Kidney (tissue), 13 donors: ENCODE measurements at regions not wholly inside any gene's neighbourhood (a gene's known extent, or its start where the extent isn't known, plus 50 kb on each side); places are given as distances from the start of the nearest gene placed in this dataset.

Experiments used
- DNase-seq, 5 donors: peaks; one replicate each; pipeline ENCODE4 v3.0.0-alpha.2; 2013 to 2020
- FAIRE-seq: peaks from 2 replicates; lab custom pipeline; 2012; peaks lifted over from hg19 to GRCh38; lab: Jason Lieb, UNC
- H3K27ac ChIP-seq, 2 donors: one replicate each; pipeline ENCODE4 v1.7.0; 2013; ENCODE audit warnings: low read depth in 2 of 2, low read length in 2 of 2, inconsistent platforms in 1 of 2
- H3K27me3 ChIP-seq: one replicate; pipeline ENCODE4 v1.7.1; 2013; ENCODE audit warnings: low read length, inconsistent platforms; ENCODE audit not compliant: control insufficient read depth, insufficient read depth
- H3K36me3 ChIP-seq, 3 donors: one replicate each; pipeline versions ENCODE4 v1.7.0 to v1.7.1; 2013; ENCODE audit warnings: low read length in 3 of 3, control low read depth in 1 of 3, inconsistent platforms in 1 of 3; ENCODE audit not compliant: insufficient read depth in 3 of 3, control insufficient read depth in 2 of 3
- H3K4me1 ChIP-seq, 3 donors: one replicate each; pipeline versions ENCODE4 v1.7.0 to v1.7.1; 2013; ENCODE audit warnings: low read length in 3 of 3, inconsistent platforms in 1 of 3, low read depth in 1 of 3; ENCODE audit not compliant: control insufficient read depth in 2 of 3, insufficient read depth in 2 of 3
- H3K4me3 ChIP-seq, 3 donors: one replicate each; pipeline versions ENCODE4 v1.7.0 to v1.8.1; 2013; ENCODE audit warnings: low read length in 3 of 3, control low read depth in 1 of 3, inconsistent platforms in 1 of 3
- H3K9ac ChIP-seq, 3 donors: one replicate each; pipeline versions ENCODE4 v1.7.0 to v1.7.1; 2013; ENCODE audit warnings: low read length in 3 of 3, control low read depth in 1 of 3, inconsistent platforms in 1 of 3
- H3K9me3 ChIP-seq, 3 donors: one replicate each; pipeline versions ENCODE4 v1.7.0 to v1.7.1; 2013; ENCODE audit warnings: low read length in 3 of 3, control low read depth in 1 of 3, inconsistent platforms in 1 of 3; ENCODE audit not compliant: control insufficient read depth in 2 of 3, insufficient read depth in 1 of 3
- intact Hi-C: fragments of 100-400 bp; cut with DNase I; formaldehyde crosslinking; loops from one replicate; pipeline ENCODE4 v1.11.1; 2022
- TF ChIP-seq, protein P1 (sequence below): IDR thresholded peaks from 3 replicates; pipeline ENCODE4 v1.5.1; 2012; ENCODE audit warnings: mild to moderate bottlenecking, moderate library complexity, borderline replicate concordance; ENCODE audit not compliant: insufficient read depth; ENCODE audit errors: extremely low read depth
- donor health status: control.
- donor health status: control.
- donor health status: control.
- donor health status: control.
- donor health status: control.
- donor health status: DM: yes; HTN: yes; CAD: no.
- donor health status: Normal renal cell carcinoma (clear cell type).

DNA sequence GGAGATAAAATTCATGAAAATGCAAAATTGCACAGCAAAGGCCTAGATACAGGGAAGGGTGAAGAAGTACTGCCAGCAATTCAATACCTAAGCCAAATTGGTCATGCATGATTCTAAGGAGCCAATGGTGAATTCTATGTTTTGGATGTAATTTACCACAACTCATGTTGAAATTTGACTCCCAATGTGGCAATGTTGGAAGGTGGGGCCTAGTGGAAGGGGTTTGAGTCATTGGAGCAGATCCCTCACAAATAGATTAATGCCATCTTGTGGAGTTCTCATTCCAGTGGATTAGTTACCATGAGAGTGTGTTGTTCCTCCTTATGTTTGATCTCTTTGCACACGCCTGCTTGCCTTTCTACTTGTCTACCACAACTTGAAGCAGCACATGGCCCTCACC is 194.0 kb upstream of the ALG10 start:
- TF ChIP-seq, protein P1, sequence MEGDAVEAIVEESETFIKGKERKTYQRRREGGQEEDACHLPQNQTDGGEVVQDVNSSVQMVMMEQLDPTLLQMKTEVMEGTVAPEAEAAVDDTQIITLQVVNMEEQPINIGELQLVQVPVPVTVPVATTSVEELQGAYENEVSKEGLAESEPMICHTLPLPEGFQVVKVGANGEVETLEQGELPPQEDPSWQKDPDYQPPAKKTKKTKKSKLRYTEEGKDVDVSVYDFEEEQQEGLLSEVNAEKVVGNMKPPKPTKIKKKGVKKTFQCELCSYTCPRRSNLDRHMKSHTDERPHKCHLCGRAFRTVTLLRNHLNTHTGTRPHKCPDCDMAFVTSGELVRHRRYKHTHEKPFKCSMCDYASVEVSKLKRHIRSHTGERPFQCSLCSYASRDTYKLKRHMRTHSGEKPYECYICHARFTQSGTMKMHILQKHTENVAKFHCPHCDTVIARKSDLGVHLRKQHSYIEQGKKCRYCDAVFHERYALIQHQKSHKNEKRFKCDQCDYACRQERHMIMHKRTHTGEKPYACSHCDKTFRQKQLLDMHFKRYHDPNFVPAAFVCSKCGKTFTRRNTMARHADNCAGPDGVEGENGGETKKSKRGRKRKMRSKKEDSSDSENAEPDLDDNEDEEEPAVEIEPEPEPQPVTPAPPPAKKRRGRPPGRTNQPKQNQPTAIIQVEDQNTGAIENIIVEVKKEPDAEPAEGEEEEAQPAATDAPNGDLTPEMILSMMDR, result no peak
- no peak for FAIRE-seq
- Histone ChIP-seq H3K4me1 (no peaks in the 10 kb centered on the region), H3K9me3 (no peaks in the 10 kb centered on the region), H3K36me3 (no peaks in the 10 kb centered on the region), H3K9ac (no peak overlapping the region), H3K27ac (no peak overlapping the region), H3K4me3 (no peak overlapping the region), H3K27me3 (no peaks in the 10 kb centered on the region)
- intact Hi-C loops, result no loop called here
- no peak for DNase-seq

DNA sequence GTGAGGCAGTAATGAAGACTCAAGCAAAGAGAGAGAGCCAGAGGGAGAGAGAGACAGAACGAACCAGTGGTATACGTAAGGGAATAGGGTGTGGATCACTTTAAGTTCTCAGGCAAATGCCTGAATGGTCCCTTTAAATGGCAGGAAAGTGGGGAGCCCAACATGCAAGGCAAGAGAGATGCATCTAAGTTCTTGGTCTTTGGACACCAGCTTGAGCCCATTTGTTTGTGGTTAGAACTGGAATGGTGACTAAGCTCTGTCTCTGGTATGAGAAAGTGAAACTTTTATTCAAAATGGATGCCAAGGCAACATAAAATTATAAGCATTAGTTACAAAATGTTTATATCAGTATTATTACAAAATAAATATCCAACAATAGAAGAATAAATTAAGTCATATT is 192.2 kb upstream of the ALG10 start:
- FAIRE-seq (no peak), DNase-seq (no peak)
- intact Hi-C loops, result no loop called here
- H3K4me3 ChIP-seq, result no peak overlapping the region
- TF ChIP-seq, protein P1, result no peak
- no peaks in the 10 kb centered on the region for H3K9me3 ChIP-seq
- H3K27ac ChIP-seq, result no peak overlapping the region
- no peaks in the 10 kb centered on the region for H3K36me3 ChIP-seq
- H3K27me3 ChIP-seq, result no peaks in the 10 kb centered on the region
- no peaks in the 10 kb centered on the region for H3K4me1 ChIP-seq
- H3K9ac ChIP-seq, result no peak overlapping the region

DNA sequence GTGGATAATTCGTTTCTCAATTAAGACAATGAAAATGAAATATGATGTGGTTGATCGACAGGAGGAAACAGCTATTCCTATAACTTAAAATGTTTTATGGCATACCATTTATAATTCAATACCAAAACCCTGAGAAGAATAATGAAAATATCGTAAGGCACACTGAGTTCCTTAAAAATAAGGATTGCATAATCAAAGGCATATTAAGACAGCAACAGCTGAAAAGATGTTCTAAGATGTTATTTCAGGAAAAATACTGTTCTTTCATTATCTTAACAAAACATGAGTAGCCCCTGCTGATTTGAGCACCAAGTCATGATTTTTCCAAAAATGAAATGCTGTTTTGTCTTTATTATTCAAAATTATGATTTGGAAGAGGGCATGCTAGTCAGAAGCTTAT is 189.4 kb upstream of the ALG10 start:
- TF ChIP-seq, protein P1, result no peak
- H3K27me3 ChIP-seq, result no peaks in the 10 kb centered on the region
- no peak overlapping the region for H3K27ac ChIP-seq
- H3K4me1 ChIP-seq, result no peaks in the 10 kb centered on the region
- no peaks in the 10 kb centered on the region for H3K9me3 ChIP-seq
- H3K9ac ChIP-seq, result no peak overlapping the region
- intact Hi-C loops, result no loop called here
- H3K4me3 ChIP-seq, result no peak overlapping the region
- DNase-seq (no peak), FAIRE-seq (no peak)
- H3K36me3 ChIP-seq, result no peaks in the 10 kb centered on the region

DNA sequence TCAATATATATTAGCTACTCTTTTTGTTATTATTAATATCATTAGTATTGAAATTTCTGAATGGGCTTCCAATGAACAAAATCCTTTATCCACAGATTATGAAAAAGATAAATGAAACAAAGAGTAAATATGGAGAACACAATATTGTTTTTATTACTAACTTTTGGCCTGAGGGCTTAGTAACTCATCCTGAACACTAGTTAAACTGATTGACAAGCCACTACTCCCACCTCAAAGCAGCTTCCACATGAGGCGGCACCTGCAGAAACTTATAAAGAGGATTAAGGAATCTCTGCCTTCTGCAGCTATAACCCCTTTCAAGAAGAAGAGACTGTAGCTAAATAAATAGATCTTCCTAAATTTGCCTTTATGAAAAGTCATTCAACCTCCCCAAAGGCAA is 187.6 kb upstream of the ALG10 start:
- no peaks in the 10 kb centered on the region for H3K27me3 ChIP-seq
- no peak for FAIRE-seq
- H3K4me3 ChIP-seq, result no peak overlapping the region
- H3K4me1 ChIP-seq, result no peaks in the 10 kb centered on the region
- DNase-seq, result no peak
- no peak overlapping the region for H3K9ac ChIP-seq
- H3K9me3 ChIP-seq, result no peaks in the 10 kb centered on the region
- H3K36me3 ChIP-seq, result no peaks in the 10 kb centered on the region
- no peak overlapping the region for H3K27ac ChIP-seq
- TF ChIP-seq, protein P1, result no peak
- intact Hi-C loops, result no loop called here
